Activated T-helper 1 cell treated with anti-CD3 and anti-CD28 coated beads, Interleukin-12 subunit alpha, Interleukin-12 subunit beta, Interleukin-2, Interleukin-4 antibody, amounts not matched to agents 30 ng/mL and 10 ng/mL and 1 ng/mL, durations not matched to agents 14 hours and 24 hours and 36 hours (primary cell): ENCODE measurements at regions not wholly inside any gene's neighbourhood (a gene's known extent, or its start where the extent isn't known, plus 50 kb on each side); places are given as distances from the start of the nearest gene placed in this dataset.

ENCODE experiments used
- DNase-seq: peaks from one replicate; pipeline ENCODE4 v3.0.0; 2021; ENCODE audit warnings: low spot score
- H3K27ac Mint-ChIP-seq: one replicate; pipeline ENCODE4 v1.8.0; 2021; ENCODE audit warnings: mild to moderate bottlenecking, mixed read lengths
- H3K27me3 Mint-ChIP-seq: one replicate; pipeline ENCODE4 v1.8.0; 2022; ENCODE audit warnings: mild to moderate bottlenecking, moderate library complexity, mixed read lengths; ENCODE audit not compliant: insufficient read depth
- H3K36me3 Mint-ChIP-seq: one replicate; pipeline ENCODE4 v1.8.0; 2021; ENCODE audit warnings: low read depth, mixed read lengths
- H3K4me1 Mint-ChIP-seq: one replicate; pipeline ENCODE4 v1.8.0; 2021; ENCODE audit warnings: low read depth, mixed read lengths
- H3K4me3 Mint-ChIP-seq: one replicate; pipeline ENCODE4 v1.8.0; 2021; ENCODE audit warnings: mild to moderate bottlenecking, moderate library complexity, mixed read lengths
- H3K9me3 Mint-ChIP-seq: one replicate; pipeline ENCODE4 v1.8.0; 2021; ENCODE audit warnings: mixed read lengths
- intact Hi-C: fragments of 100-400 bp; cut with micrococcal nuclease; formaldehyde crosslinking; loops from one replicate; pipeline ENCODE4 v1.15.1; 2024

- Mint-ChIP-seq H3K9me3 (no peaks in the 10 kb centered on the region), H3K4me3 (no peak overlapping the region), H3K27ac (no peak overlapping the region), H3K4me1 (no peaks in the 10 kb centered on the region), H3K36me3 (no peaks in the 10 kb centered on the region), H3K27me3 (no peaks in the 10 kb centered on the region)
- intact Hi-C loops = no loop called here
- DNase-seq = no peak
Observed at GRCh38 chr3:166307756-166308350, 470.6 kb upstream of the BCHE start.

DNA sequence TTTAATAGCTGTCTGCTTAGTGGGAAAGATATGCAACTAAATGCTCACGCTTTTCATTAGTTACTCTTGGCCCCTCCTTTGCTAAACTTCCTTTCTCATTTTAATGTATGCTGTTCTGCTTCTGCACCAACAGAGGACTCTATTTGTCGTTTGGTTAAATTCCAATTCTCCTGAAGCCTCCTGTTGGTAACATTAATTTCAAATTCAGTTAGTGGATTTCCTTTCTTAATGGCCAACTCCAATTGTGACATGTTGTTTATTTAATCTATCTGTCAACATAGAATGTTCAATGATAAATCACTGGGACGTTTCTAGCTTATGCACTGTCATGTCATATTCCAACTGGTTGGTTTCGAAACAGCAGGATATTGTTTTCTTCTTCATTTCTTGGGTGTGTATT lies 467.4 kb upstream of the BCHE start:
- no peaks in the 10 kb centered on the region for H3K27me3 Mint-ChIP-seq
- H3K4me3 Mint-ChIP-seq = no peak overlapping the region
- no peaks in the 10 kb centered on the region for H3K36me3 Mint-ChIP-seq
- intact Hi-C loops = no loop called here
- H3K27ac Mint-ChIP-seq = no peak overlapping the region
- H3K4me1 Mint-ChIP-seq = no peaks in the 10 kb centered on the region
- no peak for DNase-seq
- H3K9me3 Mint-ChIP-seq = no peaks in the 10 kb centered on the region

DNA sequence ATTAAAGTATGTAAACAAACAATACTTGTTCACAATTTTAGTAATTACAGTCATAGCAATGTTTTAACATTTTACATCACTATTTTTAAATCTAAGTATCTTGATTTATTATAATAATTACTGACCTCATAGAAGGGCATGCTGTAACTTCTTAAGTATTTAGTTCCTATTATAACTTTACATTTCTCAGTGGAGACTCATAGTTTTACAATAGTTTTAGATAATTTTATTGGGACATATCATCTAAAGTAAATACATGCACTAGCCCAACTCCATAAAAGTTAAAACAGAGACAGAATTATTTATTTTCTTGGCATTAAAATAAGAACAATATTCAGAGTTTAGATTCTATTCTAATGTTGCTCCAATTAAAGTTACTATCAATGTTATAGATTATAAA lies 466.5 kb upstream of the BCHE start:
- H3K4me1 Mint-ChIP-seq = no peaks in the 10 kb centered on the region
- H3K27me3 Mint-ChIP-seq = no peaks in the 10 kb centered on the region
- H3K9me3 Mint-ChIP-seq = no peaks in the 10 kb centered on the region
- no peak overlapping the region for H3K4me3 Mint-ChIP-seq
- DNase-seq = no peak
- no peaks in the 10 kb centered on the region for H3K36me3 Mint-ChIP-seq
- no peak overlapping the region for H3K27ac Mint-ChIP-seq
- intact Hi-C loops = no loop called here

GRCh38 chr3:166302331-166302730 lies 465.1 kb upstream of the BCHE start:
- Mint-ChIP-seq H3K27me3 (no peaks in the 10 kb centered on the region), H3K4me1 (no peaks in the 10 kb centered on the region), H3K27ac (no peak overlapping the region), H3K9me3 (no peaks in the 10 kb centered on the region), H3K4me3 (no peak overlapping the region), H3K36me3 (no peaks in the 10 kb centered on the region)
- no peak for DNase-seq
- intact Hi-C loops = no loop called here

DNA sequence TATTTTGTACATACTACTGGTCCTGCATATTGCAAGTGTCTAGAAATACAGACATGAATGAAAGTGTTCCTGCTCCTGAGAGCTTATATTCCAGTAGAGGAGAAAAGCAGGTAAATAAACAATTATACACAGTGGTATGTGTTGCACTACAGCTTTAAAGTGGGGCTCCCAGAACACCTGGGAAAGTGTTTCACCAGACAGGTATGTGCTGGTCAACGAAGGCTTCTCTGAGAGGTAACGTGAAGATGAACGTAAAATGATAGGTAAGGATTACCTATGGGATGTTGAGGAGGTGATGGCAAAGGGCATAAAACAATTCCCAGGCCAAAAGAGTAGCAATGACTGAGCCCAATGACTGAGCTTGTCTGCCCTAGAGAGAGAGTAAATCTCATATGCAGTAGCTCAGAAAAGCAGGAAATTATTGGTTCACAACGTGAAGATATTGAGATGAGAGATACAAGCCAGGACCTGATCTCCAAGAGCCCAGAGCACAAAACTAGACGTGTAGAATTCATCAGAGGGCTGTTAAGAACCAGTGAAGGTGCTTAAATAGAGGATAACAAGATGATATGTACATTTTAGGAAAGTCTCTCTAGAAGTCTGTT lies 459.1 kb upstream of the BCHE start:
- no peaks in the 10 kb centered on the region for H3K36me3 Mint-ChIP-seq
- no peaks in the 10 kb centered on the region for H3K9me3 Mint-ChIP-seq
- no peaks in the 10 kb centered on the region for H3K4me1 Mint-ChIP-seq
- intact Hi-C loops = no loop called here
- H3K4me3 Mint-ChIP-seq = no peak overlapping the region
- H3K27me3 Mint-ChIP-seq = no peaks in the 10 kb centered on the region
- DNase-seq = no peak
- H3K27ac Mint-ChIP-seq = no peak overlapping the region

DNA sequence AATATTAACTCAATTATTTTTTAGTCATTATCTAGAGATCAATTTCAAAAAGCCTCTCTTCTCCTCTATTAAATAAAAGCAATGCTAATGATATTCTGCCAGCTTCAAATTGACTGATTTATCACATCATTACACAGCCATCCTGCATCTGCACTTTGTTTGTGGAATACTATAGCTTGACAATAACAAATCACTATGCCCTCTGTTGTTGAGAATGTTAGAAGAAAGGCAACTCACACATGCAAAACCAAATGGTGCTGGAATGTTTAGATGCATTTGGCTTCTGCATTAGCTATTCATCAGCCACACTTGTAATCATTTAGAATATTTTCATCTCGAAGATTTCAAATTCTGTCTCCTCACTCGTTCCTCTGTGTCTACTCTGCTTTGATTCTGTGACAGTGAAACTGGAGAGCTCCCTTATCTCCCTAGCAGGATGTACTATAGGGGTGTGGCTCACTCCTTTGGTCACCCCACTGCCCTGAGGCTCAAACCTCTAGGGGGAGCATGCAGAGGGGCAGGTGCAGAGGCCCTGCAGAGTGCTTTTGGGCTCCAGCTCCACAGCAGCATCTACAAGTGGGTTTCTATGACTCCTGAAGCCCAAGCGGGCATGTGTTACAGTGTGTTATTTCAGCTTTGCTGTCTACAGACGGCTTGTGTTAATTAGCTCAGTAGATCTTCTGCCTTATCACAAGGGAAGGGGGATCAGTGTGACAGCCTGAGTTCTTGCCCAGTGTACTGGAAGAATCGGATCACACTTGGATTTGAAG lies 454.1 kb upstream of the BCHE start:
- no peaks in the 10 kb centered on the region for H3K36me3 Mint-ChIP-seq
- no peak overlapping the region for H3K27ac Mint-ChIP-seq
- no peaks in the 10 kb centered on the region for H3K9me3 Mint-ChIP-seq
- intact Hi-C loops = no loop called here
- no peaks in the 10 kb centered on the region for H3K4me1 Mint-ChIP-seq
- no peak for DNase-seq
- H3K27me3 Mint-ChIP-seq = no peaks in the 10 kb centered on the region
- no peak overlapping the region for H3K4me3 Mint-ChIP-seq

DNA sequence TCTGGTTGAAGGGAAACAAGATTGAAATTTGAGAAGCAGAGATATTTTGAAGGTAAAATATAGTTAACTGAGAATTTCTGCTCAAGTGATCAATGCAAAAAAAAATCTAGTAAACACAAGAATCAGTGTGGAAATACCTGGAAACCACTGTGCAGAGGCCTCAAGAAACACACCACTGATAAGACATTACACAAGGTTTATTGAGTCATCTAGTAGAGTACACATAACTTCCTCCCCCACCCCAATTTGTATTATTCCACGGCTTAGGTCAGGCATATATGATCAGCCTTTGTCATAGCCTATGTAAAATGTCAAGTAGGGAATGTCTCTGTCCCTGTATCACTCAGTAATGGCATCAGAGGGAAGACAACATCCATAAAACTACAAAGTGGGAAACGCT lies 447.8 kb upstream of the BCHE start:
- Mint-ChIP-seq H3K27ac (no peak overlapping the region), H3K27me3 (no peaks in the 10 kb centered on the region), H3K9me3 (no peaks in the 10 kb centered on the region), H3K36me3 (no peaks in the 10 kb centered on the region), H3K4me3 (no peak overlapping the region), H3K4me1 (no peaks in the 10 kb centered on the region)
- intact Hi-C loops = no loop called here
- no peak for DNase-seq

GRCh38 chr3:166283840-166284239 lies 446.6 kb upstream of the BCHE start:
- no peaks in the 10 kb centered on the region for H3K36me3 Mint-ChIP-seq
- no peak for DNase-seq
- no peak overlapping the region for H3K4me3 Mint-ChIP-seq
- H3K27me3 Mint-ChIP-seq = no peaks in the 10 kb centered on the region
- intact Hi-C loops = no loop called here
- no peaks in the 10 kb centered on the region for H3K4me1 Mint-ChIP-seq
- H3K9me3 Mint-ChIP-seq = no peaks in the 10 kb centered on the region
- H3K27ac Mint-ChIP-seq = no peak overlapping the region

DNA sequence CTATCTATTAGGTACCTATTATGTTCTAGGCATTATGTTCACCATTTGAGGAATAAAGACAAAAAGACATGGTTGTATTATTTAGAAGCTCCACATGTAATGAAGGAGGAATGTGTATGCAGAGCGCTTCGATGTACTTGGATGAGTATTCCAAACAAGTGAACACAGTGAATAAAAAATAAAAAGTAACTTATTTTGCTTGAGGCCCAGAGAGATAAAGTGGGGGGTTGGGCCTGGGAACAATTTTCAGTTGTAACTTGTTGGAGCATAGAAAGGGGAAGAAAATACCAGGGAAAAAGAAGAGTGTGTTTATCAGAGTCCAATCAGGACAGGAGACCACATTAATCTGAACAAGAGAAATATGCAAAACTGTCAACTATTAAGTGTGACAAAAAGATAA lies 445.7 kb upstream of the BCHE start:
- H3K36me3 Mint-ChIP-seq = no peaks in the 10 kb centered on the region
- no peaks in the 10 kb centered on the region for H3K9me3 Mint-ChIP-seq
- no peak for DNase-seq
- intact Hi-C loops = no loop called here
- H3K27ac Mint-ChIP-seq = no peak overlapping the region
- H3K27me3 Mint-ChIP-seq = no peaks in the 10 kb centered on the region
- no peak overlapping the region for H3K4me3 Mint-ChIP-seq
- H3K4me1 Mint-ChIP-seq = no peaks in the 10 kb centered on the region

- no peak overlapping the region for H3K27ac Mint-ChIP-seq
- no peaks in the 10 kb centered on the region for H3K36me3 Mint-ChIP-seq
- intact Hi-C loops = loop anchor here (5.0 kb wide), 1 partner anchor 897 kb away; no protein-coding TSS in a partner anchor
- no peaks in the 10 kb centered on the region for H3K9me3 Mint-ChIP-seq
- no peak for DNase-seq
- no peak overlapping the region for H3K4me3 Mint-ChIP-seq
- H3K27me3 Mint-ChIP-seq = no peaks in the 10 kb centered on the region
- no peaks in the 10 kb centered on the region for H3K4me1 Mint-ChIP-seq
Observed at GRCh38 chr3:166279636-166280035, 442.4 kb upstream of the BCHE start.

GRCh38 chr3:166275024-166275390 lies 437.8 kb upstream of the BCHE start:
- DNase-seq = no peak
- H3K36me3 Mint-ChIP-seq = no peaks in the 10 kb centered on the region
- no peak overlapping the region for H3K4me3 Mint-ChIP-seq
- no peaks in the 10 kb centered on the region for H3K27me3 Mint-ChIP-seq
- no peaks in the 10 kb centered on the region for H3K4me1 Mint-ChIP-seq
- no peaks in the 10 kb centered on the region for H3K9me3 Mint-ChIP-seq
- H3K27ac Mint-ChIP-seq = no peak overlapping the region
- intact Hi-C loops = loop anchor here (5.0 kb wide), 1 partner anchor 893 kb away; no protein-coding TSS in a partner anchor

DNA sequence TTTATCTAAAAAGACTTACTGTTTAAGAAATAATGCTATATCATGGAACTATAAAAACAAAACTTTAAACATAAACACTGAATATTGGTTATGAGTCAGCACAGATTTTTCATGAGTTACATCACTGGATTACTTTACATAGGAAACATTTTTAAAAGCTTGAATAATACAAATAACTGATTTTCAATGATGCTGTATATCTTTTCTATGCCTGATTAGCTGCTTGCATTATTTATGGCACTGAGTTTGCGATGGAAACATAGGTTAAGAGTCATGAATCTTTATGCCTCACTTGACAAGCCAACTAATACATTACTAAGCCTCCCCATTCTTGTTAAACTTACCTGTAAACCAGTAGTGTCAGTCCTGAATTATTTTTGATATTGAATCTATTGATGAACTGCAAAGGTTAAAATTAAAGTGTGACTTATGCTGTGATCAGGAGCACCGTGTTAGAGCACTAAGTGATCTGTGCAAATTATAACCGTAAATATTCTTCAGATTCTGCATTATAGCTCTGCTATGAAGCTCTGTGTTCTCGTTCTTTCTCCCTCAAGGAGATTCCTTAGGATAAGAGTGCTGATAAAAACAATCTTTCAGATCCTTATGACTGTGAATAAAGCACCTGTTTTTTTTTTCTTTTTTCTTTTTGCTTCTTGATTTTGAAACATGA lies 437.3 kb upstream of the BCHE start:
- Mint-ChIP-seq H3K9me3 (no peaks in the 10 kb centered on the region), H3K27ac (no peak overlapping the region), H3K4me3 (no peak overlapping the region), H3K4me1 (no peaks in the 10 kb centered on the region), H3K27me3 (no peaks in the 10 kb centered on the region), H3K36me3 (no peaks in the 10 kb centered on the region)
- no peak for DNase-seq
- intact Hi-C loops = loop anchor here (5.0 kb wide), 1 partner anchor 892 kb away; no protein-coding TSS in a partner anchor

GRCh38 chr3:166270429-166270828 lies 433.2 kb upstream of the BCHE start:
- no peak overlapping the region for H3K27ac Mint-ChIP-seq
- H3K36me3 Mint-ChIP-seq = no peaks in the 10 kb centered on the region
- H3K4me1 Mint-ChIP-seq = no peaks in the 10 kb centered on the region
- DNase-seq = no peak
- no peak overlapping the region for H3K4me3 Mint-ChIP-seq
- no peaks in the 10 kb centered on the region for H3K9me3 Mint-ChIP-seq
- no peaks in the 10 kb centered on the region for H3K27me3 Mint-ChIP-seq
- intact Hi-C loops = no loop called here
